Osteoblast (primary cell): ENCODE measurements at regions not wholly inside any gene's neighbourhood (a gene's known extent, or its start where the extent isn't known, plus 50 kb on each side); places are given as distances from the start of the nearest gene placed in this dataset.
A peak's percentile ranks its signal among the peaks of the same experiment; 100 is the strongest.

Source experiments
- DNase-seq: peaks from one replicate; pipeline ENCODE4 v3.0.0; 2011; ENCODE audit warnings: low spot score, mixed read lengths; ENCODE audit not compliant: insufficient read length; ENCODE audit errors: missing footprints
- H2AFZ ChIP-seq: 2 replicates; pipeline ENCODE4 v1.6.0; 2011; ENCODE audit warnings: mild to moderate bottlenecking, low read length
- H3K27ac ChIP-seq: 2 replicates; pipeline ENCODE4 v1.5.1; 2011; ENCODE audit warnings: mild to moderate bottlenecking, low read depth, low read length, moderate library complexity
- H3K27me3 ChIP-seq: 2 replicates; pipeline ENCODE4 v1.6.0; 2012; ENCODE audit warnings: mild to moderate bottlenecking, control low read depth, inconsistent platforms, low read length, moderate library complexity; ENCODE audit not compliant: insufficient read depth
- H3K36me3 ChIP-seq: 2 replicates; pipeline ENCODE4 v1.5.1; 2011; ENCODE audit warnings: mild to moderate bottlenecking, low read length, control low read depth, moderate library complexity; ENCODE audit not compliant: insufficient read depth
- H3K4me1 ChIP-seq: 2 replicates; pipeline ENCODE4 v1.5.1; 2011; ENCODE audit warnings: mild to moderate bottlenecking, low read length, control low read depth, moderate library complexity; ENCODE audit not compliant: insufficient read depth
- H3K4me2 ChIP-seq: 2 replicates; pipeline ENCODE4 v1.6.0; 2011; ENCODE audit warnings: mild to moderate bottlenecking, low read length; ENCODE audit not compliant: insufficient read depth
- H3K4me3 ChIP-seq: fragments of 200-600 bp; sonication (generic); 3 replicates; pipeline ENCODE4 v1.5.1; 2012; ENCODE audit warnings: mild to moderate bottlenecking, low read length, inconsistent platforms; ENCODE audit not compliant: insufficient read depth
- H3K79me2 ChIP-seq: 2 replicates; pipeline ENCODE4 v1.6.0; 2012; ENCODE audit warnings: mild to moderate bottlenecking, low read length, control low read depth, inconsistent platforms; ENCODE audit not compliant: insufficient read depth
- H3K9me3 ChIP-seq: 2 replicates; pipeline ENCODE4 v1.5.1; 2011; ENCODE audit warnings: low read depth, low read length, control low read depth
- H4K20me1 ChIP-seq: 2 replicates; pipeline ENCODE4 v1.6.0; 2012; ENCODE audit warnings: mild to moderate bottlenecking, low read length, control low read depth; ENCODE audit not compliant: insufficient read depth
- TF ChIP-seq, protein P1 (sequence below): IDR thresholded peaks from 2 replicates; pipeline ENCODE4 v1.5.1; 2011; ENCODE audit warnings: mild to moderate bottlenecking, low read depth, low read length, moderate library complexity; ENCODE audit errors: extremely low read depth

DNA sequence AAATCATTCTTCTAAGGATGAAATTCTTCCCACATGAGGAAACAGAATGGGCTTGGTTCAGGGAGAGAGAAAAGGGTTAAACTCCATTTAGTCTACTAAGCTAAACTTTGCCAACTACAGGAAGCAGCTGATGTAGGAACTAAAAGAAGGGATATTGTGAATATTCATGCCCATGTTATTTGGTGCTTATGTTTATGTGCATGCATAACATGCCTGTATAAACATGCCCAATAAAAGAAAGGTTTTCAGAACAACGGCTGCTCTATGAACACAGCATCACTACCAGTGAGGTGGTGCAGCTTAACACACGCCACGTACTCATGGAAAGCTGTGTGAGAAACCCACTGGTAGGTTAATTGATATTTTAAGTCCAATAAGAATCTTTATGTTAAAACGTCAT is 59.4 kb upstream of the VGLL4 start:
- TF ChIP-seq, protein P1, sequence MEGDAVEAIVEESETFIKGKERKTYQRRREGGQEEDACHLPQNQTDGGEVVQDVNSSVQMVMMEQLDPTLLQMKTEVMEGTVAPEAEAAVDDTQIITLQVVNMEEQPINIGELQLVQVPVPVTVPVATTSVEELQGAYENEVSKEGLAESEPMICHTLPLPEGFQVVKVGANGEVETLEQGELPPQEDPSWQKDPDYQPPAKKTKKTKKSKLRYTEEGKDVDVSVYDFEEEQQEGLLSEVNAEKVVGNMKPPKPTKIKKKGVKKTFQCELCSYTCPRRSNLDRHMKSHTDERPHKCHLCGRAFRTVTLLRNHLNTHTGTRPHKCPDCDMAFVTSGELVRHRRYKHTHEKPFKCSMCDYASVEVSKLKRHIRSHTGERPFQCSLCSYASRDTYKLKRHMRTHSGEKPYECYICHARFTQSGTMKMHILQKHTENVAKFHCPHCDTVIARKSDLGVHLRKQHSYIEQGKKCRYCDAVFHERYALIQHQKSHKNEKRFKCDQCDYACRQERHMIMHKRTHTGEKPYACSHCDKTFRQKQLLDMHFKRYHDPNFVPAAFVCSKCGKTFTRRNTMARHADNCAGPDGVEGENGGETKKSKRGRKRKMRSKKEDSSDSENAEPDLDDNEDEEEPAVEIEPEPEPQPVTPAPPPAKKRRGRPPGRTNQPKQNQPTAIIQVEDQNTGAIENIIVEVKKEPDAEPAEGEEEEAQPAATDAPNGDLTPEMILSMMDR: no peak
- no peaks in the 10 kb centered on the region for H3K36me3 ChIP-seq
- no peaks in the 10 kb centered on the region for H3K9me3 ChIP-seq
- H2AFZ ChIP-seq: no peak overlapping the region
- peaks cover 25% of the 10 kb centered on the region for H3K79me2 ChIP-seq
- no peak overlapping the region for H3K4me2 ChIP-seq
- no peaks in the 10 kb centered on the region for H3K27me3 ChIP-seq
- no peak for DNase-seq
- peaks cover 15% of the 10 kb centered on the region for H4K20me1 ChIP-seq
- no peak overlapping the region for H3K27ac ChIP-seq
- no peak overlapping the region for H3K4me3 ChIP-seq
- H3K4me1 ChIP-seq: peaks cover 9% of the 10 kb centered on the region

DNA sequence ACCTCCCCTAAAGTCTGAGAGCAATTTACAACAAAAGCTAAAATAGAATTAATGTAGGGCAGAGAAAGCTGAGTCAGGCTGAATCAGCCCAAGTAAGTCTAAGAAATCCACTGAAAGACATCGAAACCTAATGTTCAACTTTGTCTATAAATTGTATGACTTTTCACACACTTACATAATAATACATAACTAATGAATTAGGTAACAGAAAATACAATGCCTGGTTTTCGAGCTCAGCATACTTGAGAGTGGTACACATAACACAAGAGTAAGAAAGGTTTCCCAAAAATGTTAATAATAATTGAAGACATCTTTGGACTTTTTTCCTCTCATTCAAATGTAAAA is 55.3 kb upstream of the VGLL4 start:
- H4K20me1 ChIP-seq: peaks cover 4% of the 10 kb centered on the region
- H3K27me3 ChIP-seq: no peaks in the 10 kb centered on the region
- H3K27ac ChIP-seq: peak overlapping the region; percentile 70
- no peaks in the 10 kb centered on the region for H3K9me3 ChIP-seq
- DNase-seq: peak; percentile 69
- no peaks in the 10 kb centered on the region for H3K36me3 ChIP-seq
- H3K4me1 ChIP-seq: peaks cover 11% of the 10 kb centered on the region
- TF ChIP-seq, protein P1: no peak
- H3K4me2 ChIP-seq: peak overlapping the region; percentile 56
- peak overlapping the region; percentile 5 for H2AFZ ChIP-seq
- peaks cover 17% of the 10 kb centered on the region for H3K79me2 ChIP-seq
- peak overlapping the region; percentile 16 for H3K4me3 ChIP-seq

GRCh38 chr3:11698326-11699082 is 54.8 kb upstream of the VGLL4 start:
- TF ChIP-seq, protein P1: no peak
- Histone ChIP-seq H3K4me2 (peak overlapping the region; percentile 56), H3K27ac (peak overlapping the region; percentile 70), H3K4me3 (peak overlapping the region; percentile 16), H3K79me2 (peaks cover 17% of the 10 kb centered on the region), H3K27me3 (no peaks in the 10 kb centered on the region), H4K20me1 (peaks cover 4% of the 10 kb centered on the region), H3K36me3 (no peaks in the 10 kb centered on the region), H3K9me3 (no peaks in the 10 kb centered on the region), H2AFZ (peak overlapping the region; percentile 5), H3K4me1 (peaks cover 11% of the 10 kb centered on the region)
- peak; percentile 82 for DNase-seq

- Histone ChIP-seq H3K4me1 (peaks cover 11% of the 10 kb centered on the region), H3K27ac (peak overlapping the region; percentile 70), H3K27me3 (no peaks in the 10 kb centered on the region), H3K9me3 (no peaks in the 10 kb centered on the region), H3K4me3 (no peak overlapping the region), H2AFZ (no peak overlapping the region), H3K79me2 (peaks cover 17% of the 10 kb centered on the region), H3K36me3 (no peaks in the 10 kb centered on the region), H3K4me2 (no peak overlapping the region), H4K20me1 (peaks cover 4% of the 10 kb centered on the region)
- DNase-seq: no peak
- TF ChIP-seq, protein P1: no peak
These were observed 54.0 kb upstream of the VGLL4 start for GRCh38 chr3:11697701-11698100.
